Uterus (tissue), 3 donors: ENCODE measurements at regions not wholly inside any gene's neighbourhood (a gene's known extent, or its start where the extent isn't known, plus 50 kb on each side); places are given as distances from the start of the nearest gene placed in this dataset.

Experiments
- DNase-seq, 2 donors: peaks; one replicate each; pipeline ENCODE4 v3.0.0-alpha.2; 2019 to 2020
- H3K27ac ChIP-seq, 2 donors: fragments of 200-600 bp; sonication (generic); 1 replicate in 1 of 2; 2 replicates in 1 of 2; pipeline ENCODE4 v1.5.1; 2016 to 2018
- H3K27me3 ChIP-seq, 2 donors: fragments of 200-600 bp; sonication (generic); one replicate each; pipeline ENCODE4 v1.5.1; 2018 to 2019; ENCODE audit warnings: control low read depth in 1 of 2
- H3K36me3 ChIP-seq, 2 donors: fragments of 200-600 bp; sonication (generic); one replicate each; pipeline ENCODE4 v1.5.1; 2019; ENCODE audit warnings: control low read depth in 1 of 2
- H3K4me1 ChIP-seq, 2 donors: fragments of 200-600 bp; sonication (generic); one replicate each; pipeline ENCODE4 v1.5.1; 2018 to 2019; ENCODE audit warnings: control low read depth in 1 of 2
- H3K4me3 ChIP-seq, 2 donors: fragments of 200-600 bp; sonication (generic); 1 replicate in 1 of 2; 2 replicates in 1 of 2; pipeline ENCODE4 v1.5.1; 2018 to 2019; ENCODE audit warnings: mild to moderate bottlenecking in 1 of 2
- H3K9me3 ChIP-seq, 2 donors: fragments of 200-600 bp; sonication (generic); one replicate each; pipeline ENCODE4 v1.5.1; 2019; ENCODE audit warnings: control low read depth in 1 of 2
- POLR2A ChIP-seq, 2 donors: fragments of 450-650 bp; IDR thresholded peaks; one replicate each; pipeline ENCODE4 v1.6.1; 2016; ENCODE audit warnings: antibody characterized with exemption in 2 of 2, mild to moderate bottlenecking in 1 of 2, moderate library complexity in 1 of 2
- intact Hi-C: fragments of 100-400 bp; cut with DNase I; formaldehyde crosslinking; loops from one replicate; pipeline ENCODE4 v1.15.1; 2023; ENCODE audit warnings: low total_unique reads
- TF ChIP-seq, protein P1 (sequence below), 4 experiments: fragments of 200-600 bp in 2 of 4; fragments of 450-650 bp in 2 of 4; sonication (generic) in 2 of 4; IDR thresholded peaks; one replicate each; pipeline ENCODE4 v1.5.1; 2016 to 2019; ENCODE audit warnings: antibody characterized with exemption in 4 of 4, mild to moderate bottlenecking in 2 of 4, moderate library complexity in 1 of 4
- donor health status: DM: yes; HTN: yes; CAD: no.

DNA sequence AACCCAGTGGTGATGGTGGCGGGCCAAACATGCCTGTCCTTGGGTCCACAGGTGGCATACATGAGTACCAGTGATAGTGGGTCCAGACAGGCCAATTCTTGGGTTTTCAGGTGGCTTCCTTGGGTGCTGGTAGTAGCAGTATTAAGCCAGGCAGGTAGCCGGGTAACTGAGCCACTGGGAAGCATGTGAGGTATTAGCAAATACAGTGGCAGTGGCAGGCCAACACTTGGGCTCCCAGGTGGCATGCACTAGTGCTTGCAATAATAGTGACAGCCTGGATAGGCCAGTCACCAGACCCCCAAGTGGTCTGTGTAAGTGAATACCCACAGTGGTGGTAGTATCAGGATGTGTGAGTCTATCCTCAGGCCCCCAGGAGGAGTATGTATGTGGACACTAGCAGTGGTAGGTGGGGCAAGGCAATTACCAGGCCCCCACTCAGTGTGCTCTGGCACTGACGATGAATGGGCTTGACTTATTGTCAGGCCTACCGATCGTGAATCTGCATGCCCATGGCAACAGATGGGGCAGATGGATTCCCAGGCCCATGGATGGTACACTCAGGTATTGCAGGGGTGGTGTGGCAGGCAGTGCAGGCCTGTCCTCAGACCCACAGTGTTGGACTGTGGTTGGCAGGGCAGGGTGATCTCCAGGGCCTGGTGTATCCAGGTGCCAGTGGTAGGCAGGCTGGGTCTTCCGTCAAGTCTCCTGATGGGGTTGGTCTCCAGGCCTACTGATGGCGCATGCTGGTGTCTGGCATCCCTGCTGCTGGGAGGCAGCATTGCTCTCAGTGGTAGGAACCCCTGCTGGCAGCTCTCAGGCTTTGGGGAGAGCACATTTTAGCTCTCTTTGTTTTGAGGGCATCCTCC lies 840.7 kb downstream of the FAM181B start:
- Histone ChIP-seq H3K36me3 (no peaks in the 10 kb centered on the region), H3K27ac (no peak overlapping the region), H3K4me1 (no peaks in the 10 kb centered on the region), H3K4me3 (no peak overlapping the region), H3K9me3 (peaks cover 0 to 3% of the 10 kb centered on the region in 2 donors), H3K27me3 (no peaks in the 10 kb centered on the region)
- DNase-seq, result no peak
- intact Hi-C loops, result no loop called here
- TF ChIP-seq, protein P1, sequence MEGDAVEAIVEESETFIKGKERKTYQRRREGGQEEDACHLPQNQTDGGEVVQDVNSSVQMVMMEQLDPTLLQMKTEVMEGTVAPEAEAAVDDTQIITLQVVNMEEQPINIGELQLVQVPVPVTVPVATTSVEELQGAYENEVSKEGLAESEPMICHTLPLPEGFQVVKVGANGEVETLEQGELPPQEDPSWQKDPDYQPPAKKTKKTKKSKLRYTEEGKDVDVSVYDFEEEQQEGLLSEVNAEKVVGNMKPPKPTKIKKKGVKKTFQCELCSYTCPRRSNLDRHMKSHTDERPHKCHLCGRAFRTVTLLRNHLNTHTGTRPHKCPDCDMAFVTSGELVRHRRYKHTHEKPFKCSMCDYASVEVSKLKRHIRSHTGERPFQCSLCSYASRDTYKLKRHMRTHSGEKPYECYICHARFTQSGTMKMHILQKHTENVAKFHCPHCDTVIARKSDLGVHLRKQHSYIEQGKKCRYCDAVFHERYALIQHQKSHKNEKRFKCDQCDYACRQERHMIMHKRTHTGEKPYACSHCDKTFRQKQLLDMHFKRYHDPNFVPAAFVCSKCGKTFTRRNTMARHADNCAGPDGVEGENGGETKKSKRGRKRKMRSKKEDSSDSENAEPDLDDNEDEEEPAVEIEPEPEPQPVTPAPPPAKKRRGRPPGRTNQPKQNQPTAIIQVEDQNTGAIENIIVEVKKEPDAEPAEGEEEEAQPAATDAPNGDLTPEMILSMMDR (IDR thresholded peaks at IDR 0.05), result no peak
- TF ChIP-seq POLR2A (IDR thresholded peaks at IDR 0.05), result no peak

DNA sequence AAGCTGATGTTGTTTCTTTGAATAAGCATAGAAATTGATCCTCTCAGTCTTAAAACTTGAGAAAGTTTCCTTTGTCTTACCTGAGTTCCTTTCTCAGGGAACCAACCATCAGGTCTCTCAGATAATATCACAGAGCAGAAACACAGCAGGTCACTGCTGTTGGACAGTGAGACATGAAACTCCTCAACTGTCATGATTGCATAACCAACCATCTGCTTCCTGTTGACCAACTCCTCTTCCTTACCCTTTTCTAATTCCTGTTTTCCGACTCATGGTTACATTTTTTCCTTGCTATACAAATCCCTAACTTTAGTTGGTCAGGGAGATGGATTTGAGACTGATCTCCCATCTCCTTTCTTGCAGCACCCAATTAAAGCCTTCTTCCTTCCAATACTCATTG lies 845.3 kb downstream of the FAM181B start:
- no peaks in the 10 kb centered on the region for H3K27me3 ChIP-seq
- H3K9me3 ChIP-seq, result no peaks in the 10 kb centered on the region
- DNase-seq, result no peak
- TF ChIP-seq, protein P1 (IDR thresholded peaks at IDR 0.05), result no peak
- no peak for TF ChIP-seq POLR2A (IDR thresholded peaks at IDR 0.05)
- intact Hi-C loops, result no loop called here
- no peaks in the 10 kb centered on the region for H3K36me3 ChIP-seq
- no peaks in the 10 kb centered on the region for H3K4me1 ChIP-seq
- no peak overlapping the region for H3K4me3 ChIP-seq
- no peak overlapping the region for H3K27ac ChIP-seq

DNA sequence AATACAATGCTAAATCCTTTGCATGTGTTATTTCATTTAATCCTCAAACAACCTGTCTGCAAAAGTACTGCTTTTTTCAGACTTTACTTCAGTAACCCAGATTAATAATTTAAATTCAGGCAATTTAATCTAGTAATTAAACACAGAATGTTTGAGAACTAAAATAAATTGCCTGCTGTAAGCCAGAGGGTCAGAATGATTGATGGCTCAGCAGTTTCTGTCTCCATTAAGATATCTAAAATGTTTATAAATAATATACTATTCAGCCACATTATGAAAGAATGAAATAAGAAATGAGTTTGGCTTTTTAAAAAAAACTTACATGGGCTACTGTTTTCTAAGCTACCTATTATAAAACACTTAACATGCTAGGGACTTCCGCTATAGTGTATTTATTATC lies 846.0 kb downstream of the FAM181B start:
- H3K4me3 ChIP-seq, result no peak overlapping the region
- H3K4me1 ChIP-seq, result no peaks in the 10 kb centered on the region
- intact Hi-C loops, result no loop called here
- no peaks in the 10 kb centered on the region for H3K9me3 ChIP-seq
- no peak for DNase-seq
- H3K27me3 ChIP-seq, result no peaks in the 10 kb centered on the region
- H3K36me3 ChIP-seq, result no peaks in the 10 kb centered on the region
- no peak for TF ChIP-seq POLR2A (IDR thresholded peaks at IDR 0.05)
- TF ChIP-seq, protein P1 (IDR thresholded peaks at IDR 0.05), result no peak
- no peak overlapping the region for H3K27ac ChIP-seq

DNA sequence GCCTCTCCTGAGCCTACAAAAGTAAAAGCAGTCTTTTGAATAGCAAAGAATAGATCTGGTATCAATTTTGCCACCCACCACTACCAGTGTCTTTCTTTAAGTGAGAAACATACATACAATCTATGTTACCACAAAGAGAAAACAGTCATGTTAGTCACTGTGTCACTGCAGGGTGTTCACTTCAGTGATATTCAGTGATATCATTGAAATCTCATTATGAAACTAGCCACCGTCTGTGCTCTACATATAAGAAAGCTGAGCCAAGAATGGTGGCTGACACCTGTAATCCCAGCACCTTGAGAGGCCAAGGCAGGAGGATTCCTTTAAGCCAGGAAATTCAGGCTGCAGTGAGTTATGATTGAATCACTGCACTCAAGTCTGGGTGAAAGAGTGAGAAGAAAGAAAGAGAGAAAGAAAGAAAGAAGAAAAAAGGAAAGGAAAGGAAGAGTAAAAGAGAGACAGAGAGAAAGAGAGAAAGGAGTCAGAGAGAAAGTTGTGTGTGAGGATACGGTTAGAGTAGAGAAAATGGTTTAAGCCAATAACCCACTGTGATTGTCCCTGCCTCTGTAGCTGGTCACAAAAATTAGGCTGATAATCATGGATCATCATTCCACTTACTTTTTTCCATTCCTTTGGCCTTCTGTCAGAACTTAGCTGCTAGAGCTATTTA lies 847.1 kb downstream of the FAM181B start:
- Histone ChIP-seq H3K36me3 (no peaks in the 10 kb centered on the region), H3K4me3 (no peak overlapping the region), H3K4me1 (no peaks in the 10 kb centered on the region), H3K9me3 (no peaks in the 10 kb centered on the region), H3K27ac (no peak overlapping the region), H3K27me3 (no peaks in the 10 kb centered on the region)
- TF ChIP-seq, protein P1 (IDR thresholded peaks at IDR 0.05), result no peak
- intact Hi-C loops, result no loop called here
- DNase-seq, result no peak

DNA sequence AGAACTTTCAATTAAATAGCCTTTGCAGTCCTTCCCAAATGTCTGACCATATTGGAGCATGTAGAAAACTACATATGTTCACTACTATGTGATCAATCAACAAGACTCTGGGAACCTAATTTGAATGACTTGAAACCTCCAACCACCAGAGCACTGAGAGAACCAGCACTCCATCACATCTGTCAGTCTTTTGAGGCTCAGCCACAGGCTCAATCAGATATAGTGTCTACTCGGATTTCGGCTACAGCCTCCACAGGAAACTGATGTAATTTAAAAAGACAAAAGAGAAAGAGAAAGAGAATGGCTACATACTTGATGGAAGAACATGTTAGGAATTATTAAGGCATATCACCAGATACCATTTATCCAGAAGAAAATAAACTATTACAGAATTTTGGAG lies 859.0 kb downstream of the FAM181B start:
- H3K27me3 ChIP-seq, result peaks cover 0 to 5% of the 10 kb centered on the region in 2 donors
- intact Hi-C loops, result no loop called here
- no peak for DNase-seq
- no peak overlapping the region for H3K4me3 ChIP-seq
- H3K27ac ChIP-seq, result no peak overlapping the region
- H3K36me3 ChIP-seq, result no peaks in the 10 kb centered on the region
- no peak for TF ChIP-seq POLR2A (IDR thresholded peaks at IDR 0.05)
- TF ChIP-seq, protein P1 (IDR thresholded peaks at IDR 0.05), result no peak
- no peaks in the 10 kb centered on the region for H3K9me3 ChIP-seq
- no peaks in the 10 kb centered on the region for H3K4me1 ChIP-seq
